GM12874 (cell line): ENCODE measurements at regions not wholly inside any gene's neighbourhood (a gene's known extent, or its start where the extent isn't known, plus 50 kb on each side); places are given as distances from the start of the nearest gene placed in this dataset.

Experiments
- TF ChIP-seq, protein P1 (sequence below): IDR thresholded peaks from 2 replicates; pipeline ENCODE4 v1.5.1; 2011; ENCODE audit warnings: low read depth, mild to moderate bottlenecking, control low read depth, low read length, moderate library complexity; ENCODE audit not compliant: insufficient read depth

DNA sequence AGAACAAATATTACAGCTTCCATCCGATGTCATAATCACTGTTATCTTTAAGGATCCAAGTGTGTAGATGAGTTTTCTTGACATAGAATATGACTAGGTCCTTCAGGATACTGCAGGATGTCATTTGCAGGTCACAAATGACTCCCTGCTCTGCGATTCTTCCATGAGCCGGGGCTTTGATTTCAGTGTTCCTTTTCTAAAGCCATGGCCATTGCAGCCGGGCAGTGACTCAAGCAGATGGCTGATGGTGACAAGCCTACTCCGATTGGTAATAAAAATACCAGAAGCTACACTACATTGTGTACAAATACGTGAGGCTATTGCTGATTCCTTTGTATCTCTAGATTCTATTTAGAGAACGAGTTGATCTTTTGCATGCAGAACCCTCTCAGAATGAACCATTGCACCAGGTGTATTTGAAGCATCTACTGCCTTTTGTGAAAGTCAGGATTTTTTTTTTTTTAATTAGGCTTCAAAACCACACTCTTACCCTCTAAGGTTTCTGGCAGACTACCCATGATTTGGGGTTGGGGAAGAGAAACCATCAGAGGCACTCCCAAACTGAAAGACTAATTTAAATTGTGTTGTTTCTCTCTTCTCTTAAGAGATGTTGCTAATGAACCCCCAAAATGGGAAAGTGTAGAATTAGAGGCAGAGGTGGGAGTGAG is 271.0 kb upstream of the ADRA1B start:
- TF ChIP-seq, protein P1, sequence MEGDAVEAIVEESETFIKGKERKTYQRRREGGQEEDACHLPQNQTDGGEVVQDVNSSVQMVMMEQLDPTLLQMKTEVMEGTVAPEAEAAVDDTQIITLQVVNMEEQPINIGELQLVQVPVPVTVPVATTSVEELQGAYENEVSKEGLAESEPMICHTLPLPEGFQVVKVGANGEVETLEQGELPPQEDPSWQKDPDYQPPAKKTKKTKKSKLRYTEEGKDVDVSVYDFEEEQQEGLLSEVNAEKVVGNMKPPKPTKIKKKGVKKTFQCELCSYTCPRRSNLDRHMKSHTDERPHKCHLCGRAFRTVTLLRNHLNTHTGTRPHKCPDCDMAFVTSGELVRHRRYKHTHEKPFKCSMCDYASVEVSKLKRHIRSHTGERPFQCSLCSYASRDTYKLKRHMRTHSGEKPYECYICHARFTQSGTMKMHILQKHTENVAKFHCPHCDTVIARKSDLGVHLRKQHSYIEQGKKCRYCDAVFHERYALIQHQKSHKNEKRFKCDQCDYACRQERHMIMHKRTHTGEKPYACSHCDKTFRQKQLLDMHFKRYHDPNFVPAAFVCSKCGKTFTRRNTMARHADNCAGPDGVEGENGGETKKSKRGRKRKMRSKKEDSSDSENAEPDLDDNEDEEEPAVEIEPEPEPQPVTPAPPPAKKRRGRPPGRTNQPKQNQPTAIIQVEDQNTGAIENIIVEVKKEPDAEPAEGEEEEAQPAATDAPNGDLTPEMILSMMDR, result no peak

DNA sequence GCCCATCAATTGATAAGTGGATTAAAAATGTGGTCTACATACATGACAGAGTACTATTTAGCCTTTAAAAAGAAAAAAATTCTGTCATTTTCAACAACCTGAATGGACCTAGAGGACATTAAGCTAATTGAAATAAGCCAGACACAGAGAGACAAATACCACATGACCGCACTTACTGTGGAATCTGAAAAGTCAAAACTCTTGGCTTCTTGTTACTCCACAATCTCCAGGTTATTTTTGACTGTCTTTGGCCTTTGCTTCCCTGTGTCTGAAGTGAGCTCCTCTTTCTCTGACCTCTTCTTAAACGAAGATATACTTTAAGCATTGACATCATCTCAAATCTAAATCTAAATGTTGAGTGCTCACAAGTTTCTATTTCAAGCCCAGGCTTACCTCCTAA is 265.5 kb upstream of the ADRA1B start:
- TF ChIP-seq, protein P1, result no peak

DNA sequence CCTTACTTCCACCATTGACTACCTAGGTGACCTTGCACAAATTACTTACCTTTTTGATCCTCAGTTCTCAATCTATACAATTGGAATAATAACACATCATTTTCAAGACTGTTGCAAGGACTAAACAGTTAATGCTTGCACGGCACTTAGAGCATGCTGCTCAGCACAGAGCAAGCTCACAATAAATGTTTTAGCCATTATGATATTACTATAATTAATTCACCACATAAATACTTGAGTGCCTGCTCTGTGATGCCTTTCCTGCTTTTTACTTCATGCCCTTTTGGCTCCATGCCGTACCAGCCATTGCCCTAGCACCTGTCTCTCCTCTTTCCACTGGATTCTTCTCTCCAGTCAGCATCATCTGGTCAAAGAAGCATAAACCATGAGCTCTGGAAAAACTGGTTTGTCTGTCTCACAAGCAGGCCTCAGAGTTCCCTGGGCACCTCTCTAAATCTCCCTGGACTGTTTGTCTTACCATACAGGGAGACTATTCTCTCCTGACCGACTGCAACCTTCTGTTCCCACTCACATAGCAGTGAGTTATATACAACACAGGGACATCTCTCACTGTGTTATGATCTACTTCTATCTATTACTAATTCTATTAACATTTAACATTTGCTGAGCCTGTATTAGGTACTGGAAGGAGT is 260.4 kb upstream of the ADRA1B start:
- TF ChIP-seq, protein P1, result no peak

DNA sequence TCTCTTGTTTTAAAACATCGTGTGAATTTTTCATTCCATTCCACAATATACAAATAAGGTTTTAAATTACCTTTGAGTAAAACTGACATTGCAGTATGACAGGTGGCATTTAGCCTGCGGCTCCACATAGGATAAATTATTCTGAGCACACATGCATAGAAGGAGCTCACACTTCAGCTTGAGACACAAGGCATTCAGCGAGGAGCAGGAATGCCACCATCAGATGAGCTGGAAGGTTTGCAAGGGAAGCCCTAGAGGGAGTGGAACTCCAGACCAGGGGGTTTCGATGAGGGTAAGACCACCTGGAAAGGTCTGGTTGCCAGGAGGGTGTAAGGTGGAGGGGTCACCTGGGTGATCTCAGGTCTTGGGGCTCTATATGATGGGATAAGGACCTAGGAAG is 259.0 kb upstream of the ADRA1B start:
- TF ChIP-seq, protein P1, result no peak

DNA sequence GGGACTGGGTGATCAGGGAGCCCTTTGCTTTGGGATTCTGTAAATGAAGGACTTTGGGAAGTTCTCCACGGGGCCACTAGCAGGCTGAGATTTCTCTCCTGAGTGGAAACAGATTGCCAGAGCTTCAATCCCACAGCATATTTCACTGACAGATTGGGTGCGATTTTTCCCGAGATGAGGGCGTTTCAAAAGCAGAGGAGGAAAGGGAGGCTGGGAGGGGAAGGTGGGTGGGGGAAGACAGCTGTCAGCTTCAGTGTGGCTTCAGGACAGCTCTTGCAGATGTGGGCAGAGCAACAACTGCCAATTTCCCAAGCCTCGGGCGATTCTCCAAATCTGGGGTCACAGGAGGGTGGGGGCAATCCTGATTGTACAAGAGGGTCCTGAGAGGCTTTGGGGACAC is 258.5 kb upstream of the ADRA1B start:
- TF ChIP-seq, protein P1, result no peak

DNA sequence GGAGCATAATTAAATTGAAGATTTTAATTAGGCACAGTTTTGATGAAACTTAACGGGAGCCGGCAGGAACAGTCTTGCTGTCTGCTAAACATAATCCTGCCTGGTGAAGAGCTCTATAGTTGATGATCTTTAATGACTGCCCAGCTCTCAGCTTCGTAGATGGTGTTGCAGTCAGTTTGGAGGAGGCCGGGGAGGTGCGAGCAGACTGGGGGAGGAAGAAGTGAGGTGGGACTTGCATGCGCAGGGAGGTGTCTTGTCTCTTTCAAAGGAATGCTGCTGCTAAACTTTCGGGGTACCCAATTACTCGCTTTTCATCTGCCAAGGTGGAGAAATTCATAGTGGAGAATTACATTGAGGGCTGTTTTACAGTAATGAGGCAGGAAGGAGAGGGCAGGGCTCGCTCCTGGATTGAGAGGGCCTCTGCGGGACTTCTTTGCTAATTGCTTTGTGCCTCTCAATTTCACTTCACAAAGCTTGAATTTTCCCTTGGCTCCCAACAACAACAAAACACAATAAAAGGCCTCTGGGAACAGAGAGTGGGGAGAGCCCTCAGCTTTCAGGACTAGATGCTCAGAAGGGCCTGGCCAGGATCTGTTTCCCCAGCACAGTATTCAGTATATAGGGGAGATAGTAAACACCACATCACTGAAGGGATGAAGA is 257.9 kb upstream of the ADRA1B start:
- TF ChIP-seq, protein P1, result no peak

DNA sequence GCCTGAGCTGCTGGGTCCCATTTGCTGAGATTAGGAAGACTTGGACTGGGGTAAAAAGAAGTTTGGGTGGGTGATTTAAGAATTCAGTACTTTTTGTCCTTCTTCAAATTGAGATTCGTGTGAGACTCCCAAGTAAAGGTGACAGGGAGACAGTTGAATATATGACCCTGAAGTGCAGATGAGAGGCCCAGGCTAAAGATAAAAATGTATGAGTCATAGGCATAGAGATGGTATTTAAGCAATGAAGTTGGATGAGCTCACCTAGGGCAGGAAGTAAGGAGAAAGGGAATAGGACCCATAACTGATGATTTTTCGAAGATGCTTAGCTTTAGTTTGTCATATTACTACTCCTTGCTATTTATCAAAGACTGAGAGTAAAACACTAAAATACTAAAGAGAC is 255.9 kb upstream of the ADRA1B start:
- TF ChIP-seq, protein P1, result no peak
